Inflammatory macrophage treated with lipopolysaccharide for 1 hour (primary cell): ENCODE measurements at regions not wholly inside any gene's neighbourhood (a gene's known extent, or its start where the extent isn't known, plus 50 kb on each side); places are given as distances from the start of the nearest gene placed in this dataset.
"Not testable (repeated sequence)": the region's sequence is repeated elsewhere in the genome, so short reads cannot be mapped to it uniquely, and the experiment has no call there.

Source experiments
- DNase-seq, 2 donors: peaks; one replicate each; pipeline ENCODE4 v3.0.0-alpha.2; 2020 to 2022

DNA sequence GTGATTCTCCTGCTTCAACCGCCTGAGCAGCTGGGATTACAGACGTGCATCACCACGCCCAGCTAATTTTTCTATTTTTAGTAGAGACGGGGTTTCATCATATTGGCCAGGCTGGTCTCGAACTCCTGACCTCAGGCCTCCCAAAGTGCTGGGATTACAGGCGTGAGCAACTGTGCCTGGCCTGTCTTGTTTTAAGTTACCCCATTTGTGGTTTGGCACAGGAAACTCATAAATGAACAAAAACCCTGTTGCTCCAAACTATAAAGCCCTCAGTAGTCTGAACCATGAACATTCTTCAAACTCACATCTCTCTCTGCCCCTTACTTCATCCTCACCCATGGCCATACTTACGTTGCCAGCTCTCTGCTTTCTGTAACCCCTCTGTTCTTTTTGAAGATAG lies 61.7 kb downstream of the RHOU start:
- not testable (repeated sequence) for DNase-seq

GRCh38 chr1:228798035-228798434 lies 62.8 kb downstream of the RHOU start:
- DNase-seq: no peak

DNA sequence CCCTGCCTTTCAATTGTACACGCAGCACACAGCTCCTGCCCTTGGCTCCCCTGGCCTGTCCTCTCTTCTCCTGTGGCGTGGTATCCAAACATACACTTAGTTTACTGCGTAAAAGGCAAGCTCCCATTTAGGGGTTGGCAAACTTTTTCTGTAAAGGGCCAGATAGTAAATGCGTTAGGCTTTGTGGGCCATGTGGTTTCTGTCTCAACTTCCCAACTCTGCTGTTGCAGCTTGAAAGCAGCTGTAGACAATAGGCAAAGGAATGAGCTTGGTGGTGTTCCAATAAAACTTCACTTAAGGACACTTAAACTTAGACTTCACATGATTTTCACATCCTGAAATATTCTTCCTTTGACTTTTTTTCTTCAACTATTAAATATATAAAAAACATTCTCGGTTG lies 63.3 kb downstream of the RHOU start:
- no peak for DNase-seq

DNA sequence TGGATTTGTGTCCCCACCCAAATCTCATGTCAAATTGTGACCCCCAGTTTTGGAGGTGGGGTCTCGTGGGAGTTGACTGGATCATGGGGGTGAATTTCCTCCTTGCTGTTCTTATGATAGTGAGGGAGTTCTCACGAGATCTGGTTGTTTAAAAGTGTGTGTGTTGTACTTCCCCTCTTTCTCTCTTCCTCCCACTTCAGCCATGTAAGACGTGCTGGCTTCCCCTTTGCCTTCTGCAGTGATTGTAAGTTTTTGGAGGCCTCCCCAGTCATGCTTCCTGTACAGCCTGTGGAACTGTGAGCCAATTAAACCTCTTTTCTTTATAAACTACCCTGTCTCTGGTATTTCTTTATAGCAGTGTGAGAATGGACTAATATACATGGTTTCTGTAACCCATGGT lies 64.6 kb downstream of the RHOU start:
- peak; percentile 65 to 81 for DNase-seq

DNA sequence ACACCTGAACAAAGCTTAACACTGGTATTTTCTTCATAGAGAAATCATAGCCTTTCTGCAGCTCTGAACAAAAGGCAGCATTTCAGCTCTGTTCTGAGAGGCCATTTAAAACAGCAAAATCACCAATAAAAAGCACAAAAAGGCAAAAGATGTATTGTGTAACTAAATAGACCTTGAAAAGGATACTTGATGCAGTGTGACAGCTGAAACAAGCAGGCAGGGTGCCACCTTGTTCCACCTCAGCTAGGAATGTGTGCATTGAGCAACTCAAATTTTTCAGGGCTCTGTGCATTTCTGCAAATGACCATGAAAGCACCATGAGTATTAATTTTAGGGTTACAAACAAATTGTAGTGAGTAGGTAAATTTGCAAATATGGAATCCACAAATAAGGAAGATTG lies 65.8 kb downstream of the RHOU start:
- no peak for DNase-seq

DNA sequence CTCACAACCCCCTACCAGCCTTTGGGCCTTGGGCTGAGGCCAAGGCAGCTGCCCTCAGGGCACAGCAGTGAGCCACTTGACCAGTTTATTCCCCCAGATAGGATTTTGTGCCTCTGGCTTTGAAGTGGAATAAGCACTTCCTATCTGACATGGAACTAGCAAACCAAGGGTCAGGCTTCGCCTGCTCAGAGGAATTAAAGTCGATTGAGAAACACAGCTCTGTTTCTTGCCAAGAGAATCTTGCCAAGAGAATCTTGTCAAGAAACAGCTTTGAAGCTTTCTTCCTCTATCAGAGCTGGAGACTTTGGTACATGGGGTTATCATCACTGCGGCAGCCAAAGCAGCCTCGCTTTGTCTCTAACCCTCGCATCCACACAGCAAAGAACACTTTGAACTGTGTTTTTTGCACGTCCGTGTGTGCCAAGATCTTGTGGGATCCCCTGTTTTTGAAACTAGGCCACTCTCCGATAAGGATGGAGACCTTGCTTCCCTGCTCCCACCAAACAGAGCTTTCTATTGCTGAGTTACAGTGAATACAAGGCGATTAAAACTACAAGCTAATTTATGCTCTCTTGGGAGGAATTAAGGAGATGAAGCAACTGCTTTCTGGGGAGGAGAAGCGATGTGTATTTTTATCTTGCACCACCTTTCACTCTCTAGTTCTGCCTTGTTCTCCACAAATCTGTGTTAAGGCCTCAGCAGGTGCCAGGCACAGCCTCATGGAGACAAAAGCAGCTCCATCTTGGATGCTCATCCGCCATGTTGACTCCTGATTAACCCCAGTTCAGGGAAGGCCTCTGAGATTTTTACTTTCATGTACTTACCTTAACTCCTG lies 67.3 kb downstream of the RHOU start:
- no peak for DNase-seq

GRCh38 chr1:228803421-228803820 lies 68.1 kb downstream of the RHOU start:
- no peak for DNase-seq

DNA sequence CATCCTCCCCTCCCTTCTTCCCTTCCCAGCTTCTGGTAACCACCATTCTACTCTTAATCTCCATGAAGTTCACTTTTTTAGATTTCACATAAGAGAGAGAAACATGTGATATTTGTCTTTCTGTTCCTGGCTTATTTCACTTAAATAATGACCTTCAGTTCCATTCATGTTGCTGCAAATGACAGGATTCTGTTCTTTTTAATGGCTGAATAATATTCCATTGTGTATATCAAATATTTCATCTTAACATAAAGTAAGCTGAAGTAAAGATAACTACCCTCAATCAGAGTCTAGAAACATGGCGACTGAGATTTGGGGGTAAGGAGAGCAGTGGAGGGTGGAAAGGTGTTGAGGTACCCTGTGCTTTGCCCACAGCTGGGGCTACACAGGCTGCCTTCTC lies 68.9 kb downstream of the RHOU start:
- no peak for DNase-seq

DNA sequence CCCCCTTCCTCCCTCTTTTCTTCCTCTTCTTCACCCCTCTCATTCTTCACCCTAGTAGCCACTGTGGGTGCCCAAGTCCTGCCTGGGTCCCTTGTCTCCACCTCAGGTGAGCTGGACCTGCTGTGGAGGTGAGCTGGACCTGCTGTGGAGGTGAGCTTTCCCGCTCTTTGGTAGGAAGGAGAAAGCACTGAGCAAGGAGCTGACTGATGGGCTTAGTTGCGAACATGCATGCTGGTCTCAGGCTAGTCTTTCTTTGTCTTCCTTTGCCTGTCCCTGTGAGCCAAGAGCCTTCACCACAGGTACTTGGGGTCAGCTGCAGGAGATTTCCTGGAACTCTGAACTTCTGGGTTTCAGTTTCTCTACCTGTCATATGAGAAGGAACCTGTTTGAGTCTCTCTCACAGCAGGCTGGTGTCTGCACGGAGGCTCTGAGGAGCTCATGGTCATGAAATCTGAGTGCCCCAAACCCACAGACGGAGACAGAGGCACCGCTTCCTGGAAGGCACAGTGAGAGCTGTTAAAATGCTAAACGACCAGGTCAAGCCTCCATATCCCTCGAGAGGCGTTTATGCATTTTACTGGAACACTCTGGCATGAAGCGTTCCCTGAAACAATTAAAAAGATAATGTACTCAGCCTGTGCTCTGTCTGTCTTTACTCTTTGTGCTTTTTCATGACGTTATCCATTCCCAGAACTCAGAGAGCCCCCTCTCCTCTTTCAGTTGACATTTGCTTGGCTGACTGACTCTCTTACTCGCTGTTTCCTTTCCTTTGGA lies 69.5 kb downstream of the RHOU start:
- no peak for DNase-seq

- DNase-seq: no peak
Observed at GRCh38 chr1:228807904-228808605, 72.8 kb downstream of the RHOU start.

- no peak for DNase-seq
Observed at GRCh38 chr1:228809621-228810394, 74.5 kb downstream of the RHOU start.

GRCh38 chr1:228810395-228810758 lies 75.1 kb downstream of the RHOU start:
- DNase-seq: no peak

- peak; percentile 29 to 42 for DNase-seq
Observed at GRCh38 chr1:228810878-228811711, 75.8 kb downstream of the RHOU start.

- no peak for DNase-seq
Observed at GRCh38 chr1:228811712-228812305, 76.5 kb downstream of the RHOU start.

- peak; percentile 51 to 56 for DNase-seq
Observed at GRCh38 chr1:228812961-228813360, 77.7 kb downstream of the RHOU start.

DNA sequence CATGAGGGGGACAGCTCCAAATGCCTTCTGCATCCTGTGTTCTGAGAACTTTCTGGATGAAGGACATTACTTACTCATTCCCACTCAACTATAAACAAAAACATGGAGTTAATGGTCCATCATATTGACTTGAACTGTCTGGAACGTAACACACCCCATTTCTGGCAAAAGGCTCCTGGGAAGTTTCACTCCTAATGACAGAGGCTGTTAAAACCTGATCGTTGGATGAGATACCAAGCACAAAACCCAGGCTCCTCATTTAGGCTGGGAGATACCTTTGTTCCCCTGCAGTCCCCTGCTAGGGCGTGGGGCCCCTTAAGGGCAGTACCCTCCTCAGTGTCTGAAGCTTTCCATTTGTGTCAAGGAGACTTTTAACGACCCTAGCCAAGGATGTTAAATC lies 78.9 kb downstream of the RHOU start:
- no peak for DNase-seq

- DNase-seq: no peak
Observed at GRCh38 chr1:228818296-228818695, 83.0 kb downstream of the RHOU start.

DNA sequence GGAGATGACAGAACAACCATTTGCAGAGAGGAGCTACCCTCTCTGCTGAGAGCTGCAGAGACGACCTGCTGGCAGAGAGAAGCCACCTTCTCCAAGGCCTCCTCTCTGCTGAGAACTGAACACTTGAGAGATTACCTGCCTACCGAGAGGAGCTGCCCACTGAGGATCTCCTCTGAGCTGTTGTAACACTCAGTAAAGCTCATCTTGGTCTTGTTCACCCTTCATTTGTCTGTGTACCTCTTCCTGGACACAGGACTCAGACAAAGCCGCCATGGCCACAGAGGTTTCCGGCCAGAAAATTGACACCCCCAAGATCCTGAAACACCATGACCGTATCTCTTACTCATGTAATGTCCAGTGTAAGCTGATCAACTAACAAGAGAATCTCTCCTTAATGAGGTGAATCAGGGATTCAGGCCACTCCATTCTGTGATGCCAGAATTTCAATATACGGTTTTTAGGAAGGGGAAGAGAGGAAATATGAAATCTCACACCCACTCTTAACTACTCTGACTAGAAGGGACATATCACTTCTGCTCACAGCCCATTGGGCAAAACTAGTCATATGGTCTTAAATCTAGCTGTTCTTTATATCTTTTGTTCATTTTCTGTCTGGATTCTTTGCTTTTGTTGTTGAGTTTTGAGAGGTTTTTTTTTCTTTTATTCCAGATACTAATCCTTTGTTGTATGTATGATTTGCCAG lies 83.8 kb downstream of the RHOU start:
- DNase-seq: peak; percentile 62 to 63

- no peak for DNase-seq
Observed at GRCh38 chr1:228821252-228821651, 86.0 kb downstream of the RHOU start.

DNA sequence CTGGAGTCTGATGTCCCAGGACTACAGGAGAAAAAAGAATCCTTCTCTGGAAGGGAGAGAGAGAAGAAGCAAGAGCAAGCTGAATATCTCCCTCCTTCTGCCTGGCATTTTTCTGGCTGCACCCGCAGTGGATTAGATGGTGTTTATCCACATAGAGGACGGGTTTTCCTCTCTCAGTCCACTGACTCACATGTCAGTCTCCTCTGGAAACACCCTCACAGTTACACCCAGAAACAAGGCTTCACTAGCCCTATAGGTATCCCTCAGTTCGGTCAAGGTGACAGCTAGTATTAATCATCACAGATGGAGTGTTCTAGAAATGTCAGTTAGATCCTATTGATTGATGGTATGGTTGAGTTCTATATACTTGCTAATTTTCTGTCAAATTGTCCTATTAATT lies 87.9 kb downstream of the RHOU start:
- DNase-seq: no peak

DNA sequence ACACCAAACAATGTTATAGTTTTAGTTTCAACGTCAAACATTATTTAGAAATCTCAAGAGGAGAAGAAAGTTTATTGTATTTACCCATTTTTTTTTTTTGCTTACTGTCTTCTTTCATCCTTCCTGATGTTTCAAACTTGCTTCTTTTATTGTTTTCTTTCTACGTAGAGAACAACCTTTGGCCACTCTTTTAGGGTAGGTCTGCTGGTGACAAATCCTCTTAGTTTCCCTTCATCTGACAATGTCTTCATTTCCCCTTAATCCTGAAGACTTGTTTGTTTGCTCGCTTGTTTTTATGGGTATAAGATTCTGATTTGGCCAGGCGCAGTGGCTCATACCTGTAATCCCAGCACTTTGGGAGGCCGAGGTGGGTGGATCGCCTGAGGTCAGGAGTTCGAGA lies 89.1 kb downstream of the RHOU start:
- DNase-seq: no peak
